ENCODE measurements at regions not wholly inside any gene's neighbourhood (a gene's known extent, or its start where the extent isn't known, plus 50 kb on each side); places are given as distances from the start of the nearest gene placed in this dataset.

DNA sequence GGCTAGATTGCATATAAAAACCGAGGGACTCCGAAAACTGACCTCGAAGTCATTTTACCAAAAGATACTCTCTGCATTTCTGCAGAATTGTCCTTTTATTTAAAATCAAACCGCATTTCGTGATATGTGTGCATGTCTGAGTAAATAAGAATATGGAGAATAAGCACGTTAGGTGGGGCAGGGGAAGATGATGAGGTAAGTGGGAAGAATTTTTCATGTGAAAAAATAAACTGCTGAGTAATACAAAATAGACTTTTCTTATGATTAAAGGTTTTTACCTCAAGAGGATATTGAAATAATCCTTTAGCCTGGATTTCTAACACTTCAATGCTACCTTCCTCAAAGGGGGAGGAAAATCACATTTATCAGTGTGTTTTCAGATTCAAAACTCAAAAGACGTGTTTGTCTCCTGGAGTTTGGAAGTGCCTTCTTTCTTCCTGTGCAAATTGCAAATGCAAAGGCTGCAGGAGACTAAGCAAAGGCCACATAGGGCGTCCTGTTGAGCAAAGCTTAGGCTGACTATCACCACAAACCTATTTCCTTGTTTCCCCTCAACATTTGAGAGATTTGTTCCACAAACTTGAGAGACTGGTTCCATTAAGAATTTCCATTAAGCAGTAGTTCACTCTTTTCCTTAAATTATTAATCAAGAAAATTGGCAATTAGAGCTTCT lies 813.5 kb downstream of the MCTP2 start (continued):
- TF ChIP-seq, protein P1, sequence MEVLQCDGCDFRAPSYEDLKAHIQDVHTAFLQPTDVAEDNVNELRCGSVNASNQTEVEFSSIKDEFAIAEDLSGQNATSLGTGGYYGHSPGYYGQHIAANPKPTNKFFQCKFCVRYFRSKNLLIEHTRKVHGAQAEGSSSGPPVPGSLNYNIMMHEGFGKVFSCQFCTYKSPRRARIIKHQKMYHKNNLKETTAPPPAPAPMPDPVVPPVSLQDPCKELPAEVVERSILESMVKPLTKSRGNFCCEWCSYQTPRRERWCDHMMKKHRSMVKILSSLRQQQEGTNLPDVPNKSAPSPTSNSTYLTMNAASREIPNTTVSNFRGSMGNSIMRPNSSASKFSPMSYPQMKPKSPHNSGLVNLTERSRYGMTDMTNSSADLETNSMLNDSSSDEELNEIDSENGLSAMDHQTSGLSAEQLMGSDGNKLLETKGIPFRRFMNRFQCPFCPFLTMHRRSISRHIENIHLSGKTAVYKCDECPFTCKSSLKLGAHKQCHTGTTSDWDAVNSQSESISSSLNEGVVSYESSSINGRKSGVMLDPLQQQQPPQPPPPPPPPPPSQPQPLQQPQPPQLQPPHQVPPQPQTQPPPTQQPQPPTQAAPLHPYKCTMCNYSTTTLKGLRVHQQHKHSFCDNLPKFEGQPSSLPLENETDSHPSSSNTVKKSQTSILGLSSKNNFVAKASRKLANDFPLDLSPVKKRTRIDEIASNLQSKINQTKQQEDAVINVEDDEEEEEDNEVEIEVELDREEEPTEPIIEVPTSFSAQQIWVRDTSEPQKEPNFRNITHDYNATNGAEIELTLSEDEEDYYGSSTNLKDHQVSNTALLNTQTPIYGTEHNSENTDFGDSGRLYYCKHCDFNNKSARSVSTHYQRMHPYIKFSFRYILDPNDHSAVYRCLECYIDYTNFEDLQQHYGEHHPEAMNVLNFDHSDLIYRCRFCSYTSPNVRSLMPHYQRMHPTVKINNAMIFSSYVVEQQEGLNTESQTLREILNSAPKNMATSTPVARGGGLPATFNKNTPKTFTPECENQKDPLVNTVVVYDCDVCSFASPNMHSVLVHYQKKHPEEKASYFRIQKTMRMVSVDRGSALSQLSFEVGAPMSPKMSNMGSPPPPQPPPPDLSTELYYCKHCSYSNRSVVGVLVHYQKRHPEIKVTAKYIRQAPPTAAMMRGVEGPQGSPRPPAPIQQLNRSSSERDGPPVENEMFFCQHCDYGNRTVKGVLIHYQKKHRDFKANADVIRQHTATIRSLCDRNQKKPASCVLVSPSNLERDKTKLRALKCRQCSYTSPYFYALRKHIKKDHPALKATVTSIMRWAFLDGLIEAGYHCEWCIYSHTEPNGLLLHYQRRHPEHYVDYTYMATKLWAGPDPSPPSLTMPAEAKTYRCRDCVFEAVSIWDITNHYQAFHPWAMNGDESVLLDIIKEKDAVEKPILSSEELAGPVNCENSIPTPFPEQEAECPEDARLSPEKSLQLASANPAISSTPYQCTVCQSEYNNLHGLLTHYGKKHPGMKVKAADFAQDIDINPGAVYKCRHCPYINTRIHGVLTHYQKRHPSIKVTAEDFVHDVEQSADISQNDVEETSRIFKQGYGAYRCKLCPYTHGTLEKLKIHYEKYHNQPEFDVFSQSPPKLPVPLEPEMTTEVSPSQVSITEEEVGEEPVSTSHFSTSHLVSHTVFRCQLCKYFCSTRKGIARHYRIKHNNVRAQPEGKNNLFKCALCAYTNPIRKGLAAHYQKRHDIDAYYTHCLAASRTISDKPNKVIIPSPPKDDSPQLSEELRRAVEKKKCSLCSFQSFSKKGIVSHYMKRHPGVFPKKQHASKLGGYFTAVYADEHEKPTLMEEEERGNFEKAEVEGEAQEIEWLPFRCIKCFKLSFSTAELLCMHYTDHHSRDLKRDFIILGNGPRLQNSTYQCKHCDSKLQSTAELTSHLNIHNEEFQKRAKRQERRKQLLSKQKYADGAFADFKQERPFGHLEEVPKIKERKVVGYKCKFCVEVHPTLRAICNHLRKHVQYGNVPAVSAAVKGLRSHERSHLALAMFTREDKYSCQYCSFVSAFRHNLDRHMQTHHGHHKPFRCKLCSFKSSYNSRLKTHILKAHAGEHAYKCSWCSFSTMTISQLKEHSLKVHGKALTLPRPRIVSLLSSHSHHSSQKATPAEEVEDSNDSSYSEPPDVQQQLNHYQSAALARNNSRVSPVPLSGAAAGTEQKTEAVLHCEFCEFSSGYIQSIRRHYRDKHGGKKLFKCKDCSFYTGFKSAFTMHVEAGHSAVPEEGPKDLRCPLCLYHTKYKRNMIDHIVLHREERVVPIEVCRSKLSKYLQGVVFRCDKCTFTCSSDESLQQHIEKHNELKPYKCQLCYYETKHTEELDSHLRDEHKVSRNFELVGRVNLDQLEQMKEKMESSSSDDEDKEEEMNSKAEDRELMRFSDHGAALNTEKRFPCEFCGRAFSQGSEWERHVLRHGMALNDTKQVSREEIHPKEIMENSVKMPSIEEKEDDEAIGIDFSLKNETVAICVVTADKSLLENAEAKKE (CRISPR knock-in tag; IDR thresholded peaks at IDR 0.05), result no peak
- TF ChIP-seq ZNF331 (CRISPR knock-in tag; IDR thresholded peaks at IDR 0.05; ENCODE audit: low read depth), result no peak
- TF ChIP-seq, protein P2, sequence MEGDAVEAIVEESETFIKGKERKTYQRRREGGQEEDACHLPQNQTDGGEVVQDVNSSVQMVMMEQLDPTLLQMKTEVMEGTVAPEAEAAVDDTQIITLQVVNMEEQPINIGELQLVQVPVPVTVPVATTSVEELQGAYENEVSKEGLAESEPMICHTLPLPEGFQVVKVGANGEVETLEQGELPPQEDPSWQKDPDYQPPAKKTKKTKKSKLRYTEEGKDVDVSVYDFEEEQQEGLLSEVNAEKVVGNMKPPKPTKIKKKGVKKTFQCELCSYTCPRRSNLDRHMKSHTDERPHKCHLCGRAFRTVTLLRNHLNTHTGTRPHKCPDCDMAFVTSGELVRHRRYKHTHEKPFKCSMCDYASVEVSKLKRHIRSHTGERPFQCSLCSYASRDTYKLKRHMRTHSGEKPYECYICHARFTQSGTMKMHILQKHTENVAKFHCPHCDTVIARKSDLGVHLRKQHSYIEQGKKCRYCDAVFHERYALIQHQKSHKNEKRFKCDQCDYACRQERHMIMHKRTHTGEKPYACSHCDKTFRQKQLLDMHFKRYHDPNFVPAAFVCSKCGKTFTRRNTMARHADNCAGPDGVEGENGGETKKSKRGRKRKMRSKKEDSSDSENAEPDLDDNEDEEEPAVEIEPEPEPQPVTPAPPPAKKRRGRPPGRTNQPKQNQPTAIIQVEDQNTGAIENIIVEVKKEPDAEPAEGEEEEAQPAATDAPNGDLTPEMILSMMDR (conservative IDR thresholded peaks at IDR 0.05; ENCODE audit: low read depth in 2 of 2), result no peak
- no peak for TF ChIP-seq JUNB (IDR thresholded peaks at IDR 0.05; ENCODE audit: unreplicated experiment)
- no peak for TF ChIP-seq CREB1 (CRISPR knock-in tag; IDR thresholded peaks at IDR 0.05; ENCODE audit: low read depth)
- TF ChIP-seq EZH2phosphoT487 (IDR thresholded peaks at IDR 0.05; ENCODE audit: unreplicated experiment), result no peak

DNA sequence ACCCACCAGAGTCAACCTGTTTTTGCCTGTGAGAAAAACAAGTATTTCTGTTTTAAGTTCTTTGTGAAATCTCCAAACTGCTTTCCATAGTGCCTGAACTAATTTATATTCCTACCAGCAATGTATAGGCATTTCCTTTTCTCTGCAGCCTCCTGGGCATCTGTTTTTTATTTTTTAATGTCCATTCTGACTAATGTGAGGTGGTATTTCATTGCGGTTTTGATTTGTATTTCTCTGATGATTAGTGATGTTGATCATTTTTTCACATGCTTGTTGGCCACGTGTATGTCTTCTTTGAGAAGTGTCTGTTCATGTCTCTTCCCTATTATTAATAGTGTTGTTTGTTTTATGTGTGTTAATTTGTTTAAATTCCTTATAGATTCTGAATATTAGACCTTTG lies 820.5 kb downstream of the MCTP2 start:
- H3K36me3 ChIP-seq (ENCODE audit: insufficient read depth), result peaks cover 3% of the 10 kb centered on the region; the same call in 1 of the 2 replicates
- H2AFZ ChIP-seq, result no peak overlapping the region
- Mint-ChIP-seq H3K27me3 (ENCODE audit: insufficient read depth, low read depth, poor library complexity) (no peaks in the 10 kb centered on the region), H3K4me3 (no peak overlapping the region), H3K4me1 (no peaks in the 10 kb centered on the region), H3K36me3 (ENCODE audit: low read depth) (peaks cover 30% of the 10 kb centered on the region), H3K9me3 (peaks cover 28% of the 10 kb centered on the region), H3K27ac (no peak overlapping the region)
- no peaks in the 10 kb centered on the region for H4K20me1 ChIP-seq (replicated peaks; ENCODE audit: insufficient read depth)
- no peaks in the 10 kb centered on the region for H3K27me3 ChIP-seq (ENCODE audit: insufficient read depth)
- H3F3A ChIP-seq (replicated peaks; ENCODE audit: low read depth), result no peaks in the 10 kb centered on the region
- H3K79me2 ChIP-seq (replicated peaks; ENCODE audit: insufficient read depth), result no peaks in the 10 kb centered on the region
- no peak overlapping the region for H3K4me2 ChIP-seq
- H3K9me2 ChIP-seq (ENCODE audit: insufficient read depth), result 0 out of 2 replicates have a peak, but pooled peaks cover 3% of the 10 kb centered on the region
- H3K27ac ChIP-seq (ENCODE audit: low read depth), result no peak overlapping the region
- DNase-seq (ENCODE audit: low spot score) (no peak), ATAC-seq (no peak)
- no peaks in the 10 kb centered on the region for H3K4me1 ChIP-seq (ENCODE audit: insufficient read depth)
- H3K4me3 ChIP-seq, result no peak overlapping the region
- TF ChIP-seq ZNF331 (CRISPR knock-in tag; IDR thresholded peaks at IDR 0.05; ENCODE audit: low read depth) (no peak), JUNB (IDR thresholded peaks at IDR 0.05; ENCODE audit: unreplicated experiment) (no peak), STAT1 (IDR thresholded peaks at IDR 0.05; ENCODE audit: unreplicated experiment) (no peak), EZH2 (IDR thresholded peaks at IDR 0.05; ENCODE audit: low read depth, unreplicated experiment) (no peak), EZH2phosphoT487 (IDR thresholded peaks at IDR 0.05; ENCODE audit: unreplicated experiment) (no peak)
- TF ChIP-seq, protein P3, sequence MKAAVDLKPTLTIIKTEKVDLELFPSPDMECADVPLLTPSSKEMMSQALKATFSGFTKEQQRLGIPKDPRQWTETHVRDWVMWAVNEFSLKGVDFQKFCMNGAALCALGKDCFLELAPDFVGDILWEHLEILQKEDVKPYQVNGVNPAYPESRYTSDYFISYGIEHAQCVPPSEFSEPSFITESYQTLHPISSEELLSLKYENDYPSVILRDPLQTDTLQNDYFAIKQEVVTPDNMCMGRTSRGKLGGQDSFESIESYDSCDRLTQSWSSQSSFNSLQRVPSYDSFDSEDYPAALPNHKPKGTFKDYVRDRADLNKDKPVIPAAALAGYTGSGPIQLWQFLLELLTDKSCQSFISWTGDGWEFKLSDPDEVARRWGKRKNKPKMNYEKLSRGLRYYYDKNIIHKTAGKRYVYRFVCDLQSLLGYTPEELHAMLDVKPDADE (IDR thresholded peaks at IDR 0.05), result no peak
- TF ChIP-seq, protein P2 (conservative IDR thresholded peaks at IDR 0.05; ENCODE audit: low read depth in 2 of 2), result no peak
